ENCODE measurements at regions not wholly inside any gene's neighbourhood (a gene's known extent, or its start where the extent isn't known, plus 50 kb on each side); places are given as distances from the start of the nearest gene placed in this dataset.

- RAD21 ChIA-PET (ENCODE audit: low non-redundant PET in 1 of 2, low total read pairs in 2 of 2, uncharacterized antibody in 2 of 2, unreplicated experiment in 2 of 2), result no interaction called here
- no peak overlapping the region for H3K9ac ChIP-seq (ENCODE audit: low read length)
- H3K9me3 ChIP-seq (ENCODE audit: control insufficient read depth in 1 of 2, insufficient read depth in 1 of 2, low read depth in 1 of 2, low read length in 2 of 2), result no peaks in the 10 kb centered on the region
- H3K4me3 ChIP-seq (replicated peaks in 1 of 2; ENCODE audit: low read depth in 1 of 2, low read length in 2 of 2), result no peak overlapping the region
- no peaks in the 10 kb centered on the region for H4K20me1 ChIP-seq (ENCODE audit: insufficient read depth)
- H3K79me2 ChIP-seq (ENCODE audit: insufficient read depth, low read length), result no peaks in the 10 kb centered on the region
- no TSS peak for BruUV-seq (replicated peaks)
- H3K9me2 ChIP-seq (ENCODE audit: insufficient read depth), result no peaks in the 10 kb centered on the region
- H3K36me3 ChIP-seq (ENCODE audit: control insufficient read depth in 1 of 2, insufficient read depth in 2 of 2, low read length in 2 of 2), result no peaks in the 10 kb centered on the region
- no peak overlapping the region for H3K4me2 ChIP-seq (ENCODE audit: low read length)
- H3K4me1 ChIP-seq (ENCODE audit: control insufficient read depth in 1 of 2, insufficient read depth in 2 of 2, low read length in 2 of 2), result no peaks in the 10 kb centered on the region
- H2AFZ ChIP-seq (ENCODE audit: low read depth, low read length, poor library complexity, severe bottlenecking), result no peak overlapping the region
- TF ChIP-seq YY1 (IDR thresholded peaks at IDR 0.05; ENCODE audit: extremely low read depth, insufficient replicate concordance, low read depth, low read length), result no peak
- no peak for TF ChIP-seq JUND (IDR thresholded peaks at IDR 0.05)
- TF ChIP-seq SRF (IDR thresholded peaks at IDR 0.05; ENCODE audit: low read depth), result no peak
- TF ChIP-seq RAD21 (IDR thresholded peaks at IDR 0.05; ENCODE audit: low read depth), result no peak
- TF ChIP-seq CEBPB (IDR thresholded peaks at IDR 0.05; ENCODE audit: low read depth), result no peak
- TF ChIP-seq TCF7L2 (IDR thresholded peaks at IDR 0.05; ENCODE audit: borderline replicate concordance, extremely low read depth, insufficient read depth, insufficient read length), result no peak
- TF ChIP-seq CBX3 (IDR thresholded peaks at IDR 0.05; ENCODE audit: low read depth), result no peak
- no peak for TF ChIP-seq REST (IDR thresholded peaks at IDR 0.05; ENCODE audit: low read depth)
- TF ChIP-seq ZNF274 (IDR thresholded peaks at IDR 0.05; ENCODE audit: low read depth, low read length), result no peak
- no peak for TF ChIP-seq POLR2A (IDR thresholded peaks at IDR 0.05; ENCODE audit: borderline replicate concordance, extremely low read depth, insufficient read depth, insufficient read length)
- TF ChIP-seq SIN3A (IDR thresholded peaks at IDR 0.05; ENCODE audit: low read depth), result no peak
- no peak for TF ChIP-seq POLR2AphosphoS5 (IDR thresholded peaks at IDR 0.05; ENCODE audit: low read depth, low read length)
- TF ChIP-seq FOSL1 (IDR thresholded peaks at IDR 0.05; ENCODE audit: low read depth), result no peak
- TF ChIP-seq EGR1 (IDR thresholded peaks at IDR 0.05; ENCODE audit: low read depth), result no peak
- TF ChIP-seq ATF3 (IDR thresholded peaks at IDR 0.05), result no peak
- TF ChIP-seq ELF1 (IDR thresholded peaks at IDR 0.05; ENCODE audit: borderline replicate concordance, low read depth), result no peak
- TF ChIP-seq EZH2 (IDR thresholded peaks at IDR 0.05), result no peak
- DNase-seq (ENCODE audit: low read depth, low spot score) (no peak), ATAC-seq (no peak)
- no peak overlapping the region for H3K27ac ChIP-seq (ENCODE audit: low read depth, low read length)
- CTCF ChIA-PET, result no interaction called here
- peaks cover 62% of the 10 kb centered on the region for H3K27me3 ChIP-seq (ENCODE audit: insufficient read depth, low read length)
- POLR2A ChIA-PET, result no interaction called here
- intact Hi-C loops (cut with micrococcal nuclease), result no loop called here
These were observed 145.3 kb downstream of the ZNF518B start for GRCh38 chr4:10311939-10312338.

Measured in HCT116 (cell line).